ENCODE measurements at regions not wholly inside any gene's neighbourhood (a gene's known extent, or its start where the extent isn't known, plus 50 kb on each side); places are given as distances from the start of the nearest gene placed in this dataset.
A peak's percentile ranks its signal among the peaks of the same experiment; 100 is the strongest.
"Not testable (repeated sequence)": the region's sequence is repeated elsewhere in the genome, so short reads cannot be mapped to it uniquely, and the experiment has no call there.

DNA sequence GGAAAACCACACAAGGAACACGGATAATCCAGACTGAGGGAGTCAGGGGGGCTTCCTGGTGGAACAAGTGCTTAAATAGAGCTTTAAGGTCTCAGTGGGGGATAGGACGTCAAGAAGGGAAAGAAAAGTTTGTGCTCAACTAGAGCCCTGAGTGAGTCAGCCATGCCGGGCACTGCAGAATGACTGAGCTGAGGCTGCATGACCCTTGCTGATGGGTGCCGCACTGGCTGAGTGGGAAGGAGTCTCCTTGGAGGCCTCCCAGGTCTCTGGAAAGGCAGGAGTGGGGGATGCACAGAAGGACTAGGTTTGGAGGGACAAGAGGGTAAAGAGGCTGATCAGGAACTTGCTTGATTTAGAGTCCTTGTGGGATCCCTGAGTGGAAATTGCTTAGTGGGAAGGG lies 150.3 kb downstream of the RPLP1 start:
- no peak for ATAC-seq

DNA sequence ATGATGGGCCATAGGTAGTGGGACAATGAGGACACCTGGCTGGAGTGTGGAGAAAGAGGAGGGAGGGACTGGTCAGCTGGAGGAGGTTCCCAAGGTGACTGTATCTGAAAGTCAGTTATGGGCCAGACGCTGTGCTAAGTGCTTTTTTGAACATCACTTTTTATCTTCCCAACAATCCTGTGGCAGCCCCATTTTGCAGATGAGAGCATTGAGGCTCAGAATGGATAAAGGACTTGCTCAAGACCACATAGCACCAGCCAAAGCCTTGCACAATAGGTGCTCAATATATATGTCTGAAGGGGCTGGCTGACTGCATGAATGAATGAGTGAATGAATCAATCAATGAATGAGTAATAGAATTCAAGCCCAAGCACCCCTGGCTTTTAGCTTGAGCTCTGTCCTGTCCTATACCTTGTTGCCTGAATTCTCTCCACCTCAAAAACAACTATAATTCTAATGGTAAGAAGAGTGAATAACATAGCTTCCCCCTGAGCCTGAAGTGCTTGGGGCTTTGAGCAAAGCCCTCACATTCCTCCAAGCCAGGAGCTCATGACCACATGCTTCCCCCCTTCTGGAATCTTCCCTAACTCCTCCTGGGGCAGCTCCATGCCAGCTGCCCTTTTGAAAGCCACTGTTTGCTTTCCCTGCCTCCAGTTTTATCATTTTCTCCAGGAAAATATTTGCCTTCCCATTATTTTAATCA lies 150.9 kb downstream of the RPLP1 start:
- ATAC-seq: no peak

DNA sequence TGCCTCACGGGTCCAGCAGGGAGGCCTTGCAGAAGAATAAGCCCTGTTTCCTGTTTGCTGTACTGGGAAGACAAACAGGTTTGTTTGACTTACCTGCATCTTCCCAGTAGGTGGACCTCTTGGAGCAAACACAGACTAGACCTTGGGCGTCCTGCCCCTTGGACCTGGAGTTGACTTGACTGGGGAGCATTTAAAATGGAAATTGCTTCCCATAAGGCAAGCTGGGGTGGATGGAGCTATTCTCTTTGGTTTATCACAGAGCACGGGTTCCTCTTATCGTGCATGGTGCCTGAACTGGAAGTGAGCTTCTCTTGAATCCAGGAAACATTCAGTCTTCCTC lies 151.4 kb downstream of the RPLP1 start:
- peak; percentile 35 for ATAC-seq

DNA sequence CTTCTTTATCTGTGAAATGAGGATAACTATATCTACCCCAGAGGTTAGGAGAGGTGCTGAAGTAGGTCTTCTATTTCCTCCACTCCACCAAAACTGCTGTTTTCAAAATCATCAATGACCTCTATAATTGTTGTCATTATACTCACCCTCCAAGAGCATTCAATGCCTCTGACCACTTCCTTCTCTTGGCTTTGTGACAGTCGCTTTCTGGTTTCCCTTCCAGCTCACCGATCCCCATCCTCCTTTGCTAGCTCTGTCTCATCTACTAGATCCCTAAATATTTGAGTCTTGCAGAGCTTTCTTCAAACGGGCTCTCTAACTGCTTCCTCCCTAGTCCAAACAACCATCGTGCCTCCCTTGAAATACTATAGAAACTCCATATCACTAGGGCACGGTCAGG lies 153.5 kb downstream of the RPLP1 start:
- no peak for ATAC-seq

DNA sequence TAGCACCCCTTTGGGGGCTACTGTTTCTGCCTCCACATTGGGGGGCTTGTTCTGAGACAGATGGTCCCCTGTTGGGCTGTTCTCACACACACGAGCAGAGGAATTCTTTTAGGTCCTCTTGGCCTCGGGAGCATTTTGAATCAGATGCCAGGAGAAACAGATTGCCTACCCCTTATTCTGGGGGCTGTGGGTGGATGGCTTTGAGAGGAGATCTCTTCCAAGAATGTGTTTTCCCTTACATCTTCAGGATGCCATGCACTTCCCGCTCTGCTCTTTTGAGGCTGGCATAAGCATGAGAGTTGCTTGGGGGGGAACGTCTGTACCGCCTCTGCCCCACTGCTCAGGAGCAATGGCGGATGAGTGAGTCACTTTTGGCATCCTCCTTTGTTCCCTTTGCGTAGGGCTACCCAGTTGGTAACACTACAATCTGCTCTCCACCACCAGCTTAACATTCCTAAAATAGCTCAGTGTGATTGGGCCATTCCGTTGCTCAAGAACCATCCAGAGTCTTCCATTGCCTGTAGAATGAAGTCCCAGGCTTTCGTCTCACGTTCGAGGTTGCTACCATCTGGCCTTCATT lies 154.4 kb downstream of the RPLP1 start:
- no peak for ATAC-seq

DNA sequence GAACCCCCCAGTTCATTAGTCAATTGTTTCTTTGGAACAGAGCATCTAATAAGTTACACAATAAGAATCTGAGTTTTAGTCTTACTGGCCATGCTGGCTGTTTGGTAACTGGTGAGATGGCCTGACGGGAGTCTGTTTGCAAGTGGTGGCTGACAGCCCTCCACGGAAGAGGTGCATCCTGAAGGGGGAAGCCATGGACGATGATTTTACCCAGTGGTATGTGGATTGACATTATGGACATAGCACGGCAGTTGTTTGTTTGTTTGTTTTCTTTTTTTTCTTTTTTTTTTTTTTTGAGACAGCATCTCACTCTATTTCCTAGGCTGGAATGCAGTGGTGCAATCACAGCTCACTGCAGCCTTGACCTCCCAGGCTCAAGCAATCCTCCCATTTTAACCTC lies 156.0 kb downstream of the RPLP1 start:
- ATAC-seq: no peak

DNA sequence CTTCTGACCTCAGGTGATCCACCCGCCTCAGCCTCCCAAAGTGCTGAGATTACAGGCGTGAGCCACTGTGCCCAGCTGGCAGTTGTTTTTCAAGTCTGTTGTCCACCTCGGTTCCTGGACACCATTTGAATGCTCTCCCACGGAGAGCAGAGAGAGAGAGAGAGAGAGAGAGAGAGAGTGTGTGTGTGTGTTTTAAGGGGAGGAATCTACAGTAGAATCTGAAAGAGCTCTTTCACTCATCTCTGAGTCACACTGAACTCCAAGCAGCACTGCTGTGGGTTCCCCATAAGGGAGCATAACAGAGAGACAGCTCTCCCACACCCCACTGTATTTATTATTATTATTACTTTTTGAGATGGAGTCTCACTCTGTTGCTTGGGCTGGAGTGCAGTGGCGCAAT lies 156.6 kb downstream of the RPLP1 start:
- no peak for ATAC-seq

DNA sequence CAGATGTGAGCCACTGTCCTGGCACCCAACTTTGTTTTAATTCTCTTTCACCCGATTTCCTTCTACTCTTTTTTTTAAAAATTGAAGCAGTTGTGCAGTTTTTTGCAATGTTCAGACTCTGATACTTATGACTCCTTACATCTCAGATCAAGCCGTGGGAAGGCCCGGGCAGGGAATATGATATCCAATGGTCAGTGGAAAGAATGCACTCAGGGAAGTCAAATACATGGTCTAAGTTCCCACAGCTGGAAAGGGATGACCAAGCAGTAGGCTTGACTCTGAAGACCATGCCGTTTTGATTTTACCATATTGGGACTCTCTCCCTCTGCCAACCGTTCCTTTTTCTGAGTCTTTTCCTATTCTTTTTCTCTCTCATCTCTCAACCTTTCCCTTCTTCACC lies 157.2 kb downstream of the RPLP1 start:
- no peak for ATAC-seq

DNA sequence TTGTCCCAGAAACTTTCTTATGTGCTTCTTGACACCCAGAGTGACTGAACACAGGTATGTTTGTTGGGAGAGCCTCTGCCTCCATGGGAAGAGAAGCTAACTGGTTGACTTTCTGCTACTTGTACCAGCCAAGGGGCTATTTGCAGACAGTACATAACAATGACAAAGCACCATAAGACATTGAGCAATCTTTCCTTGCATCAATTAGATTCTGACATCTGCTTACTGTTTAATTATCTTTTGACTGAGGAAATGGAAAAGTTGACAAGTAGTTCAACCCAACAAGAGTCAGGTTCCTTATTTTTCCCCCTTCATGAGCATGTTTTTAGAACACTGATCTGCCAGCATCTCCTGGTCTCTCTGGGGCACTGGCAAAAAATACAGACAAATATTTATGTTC lies 157.7 kb downstream of the RPLP1 start:
- no peak for ATAC-seq

DNA sequence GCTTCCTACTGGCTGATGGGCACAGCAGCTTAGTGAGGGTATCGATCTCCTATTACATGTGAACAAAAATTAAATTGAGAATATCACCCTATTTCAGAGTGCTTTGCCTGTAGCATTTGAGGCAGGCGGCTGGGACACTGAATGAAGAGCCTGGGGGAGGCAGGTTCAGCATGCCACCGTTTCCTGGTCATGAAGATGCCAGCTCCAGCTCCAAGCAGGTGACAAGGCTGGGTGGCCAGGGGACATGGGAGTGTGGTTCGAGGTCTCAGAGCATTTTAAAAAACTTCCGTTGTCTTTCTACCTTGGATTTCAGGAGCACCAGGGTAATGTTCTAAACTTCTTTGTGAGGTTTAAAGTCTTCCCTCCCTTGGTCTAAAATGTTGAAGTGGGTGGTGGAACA lies 158.2 kb downstream of the RPLP1 start:
- no peak for ATAC-seq

DNA sequence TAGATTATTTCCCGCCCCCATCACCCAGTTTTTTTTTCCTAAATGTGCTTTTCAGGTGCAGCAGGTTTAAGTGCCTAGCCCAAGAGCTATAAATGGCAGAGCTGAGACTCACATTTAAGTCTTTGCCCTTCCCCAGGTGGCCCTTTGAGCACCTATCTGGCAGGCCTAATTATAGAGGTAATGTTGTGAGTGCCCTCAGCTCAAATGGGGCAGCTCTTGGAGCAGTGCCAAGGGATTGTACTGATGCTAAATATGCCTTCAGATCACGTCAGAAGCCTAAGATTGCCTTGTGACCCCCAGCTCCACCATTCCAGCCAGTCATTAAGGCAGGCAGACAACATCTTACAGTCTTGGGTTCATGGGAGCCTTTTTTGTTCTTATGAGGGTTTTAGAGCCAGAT lies 159.5 kb downstream of the RPLP1 start:
- no peak for ATAC-seq

DNA sequence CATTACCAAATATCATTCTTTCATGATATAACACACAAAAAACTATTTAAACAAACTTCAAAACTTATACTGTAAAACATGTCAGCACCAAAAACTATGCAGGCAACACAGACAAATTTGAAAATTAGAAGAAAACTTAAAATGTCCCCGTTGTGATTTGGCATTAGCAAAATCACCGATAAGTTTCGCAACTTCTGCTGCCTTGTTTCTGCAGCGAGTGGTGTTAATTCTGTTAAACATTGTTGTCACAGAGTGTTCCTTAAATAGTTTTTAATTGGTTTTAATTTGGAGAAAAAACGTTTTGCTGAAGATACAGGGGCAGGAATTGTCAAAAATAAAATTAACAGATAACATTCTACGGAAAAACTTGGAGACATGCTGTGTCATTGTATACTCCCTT lies 160.6 kb downstream of the RPLP1 start:
- ATAC-seq: no peak

DNA sequence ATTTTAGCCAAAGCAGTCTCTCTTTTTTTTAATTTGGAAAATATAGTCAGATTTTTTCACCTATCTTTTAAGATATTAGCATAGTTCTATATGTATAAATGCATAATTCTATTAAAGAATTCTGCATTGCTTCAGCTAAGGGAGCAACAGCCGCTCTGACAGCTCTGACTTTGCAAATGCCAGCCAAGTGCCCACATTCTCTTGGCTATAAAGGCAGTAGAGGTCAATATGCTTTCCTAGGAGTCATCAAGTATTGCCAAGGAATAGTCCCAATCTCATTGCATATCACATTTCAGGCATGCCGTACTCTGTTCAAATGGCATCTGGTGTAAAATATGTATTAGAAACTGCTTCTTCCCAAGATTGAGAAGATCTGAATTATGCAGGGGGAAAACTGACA lies 161.4 kb downstream of the RPLP1 start:
- ATAC-seq: no peak

DNA sequence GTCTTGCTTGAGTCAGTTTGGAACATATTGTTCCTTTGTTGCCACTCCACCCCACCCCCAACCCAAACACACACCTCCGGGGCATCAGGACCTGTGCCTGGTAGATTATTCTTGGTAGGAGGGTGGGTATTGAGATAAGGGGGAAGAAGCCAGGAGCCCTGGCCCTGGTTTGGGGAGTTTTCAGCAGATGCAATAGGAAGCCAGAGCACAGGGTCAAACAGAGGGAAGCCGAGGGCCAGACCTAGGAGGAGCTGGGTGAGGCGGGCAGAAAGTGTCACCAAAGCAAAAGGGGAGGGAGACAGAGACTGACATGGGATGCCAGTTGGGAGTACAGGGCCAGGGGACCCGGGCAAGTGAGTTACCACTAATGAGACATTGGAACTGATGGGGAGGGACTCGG lies 163.1 kb downstream of the RPLP1 start:
- no peak for ATAC-seq

DNA sequence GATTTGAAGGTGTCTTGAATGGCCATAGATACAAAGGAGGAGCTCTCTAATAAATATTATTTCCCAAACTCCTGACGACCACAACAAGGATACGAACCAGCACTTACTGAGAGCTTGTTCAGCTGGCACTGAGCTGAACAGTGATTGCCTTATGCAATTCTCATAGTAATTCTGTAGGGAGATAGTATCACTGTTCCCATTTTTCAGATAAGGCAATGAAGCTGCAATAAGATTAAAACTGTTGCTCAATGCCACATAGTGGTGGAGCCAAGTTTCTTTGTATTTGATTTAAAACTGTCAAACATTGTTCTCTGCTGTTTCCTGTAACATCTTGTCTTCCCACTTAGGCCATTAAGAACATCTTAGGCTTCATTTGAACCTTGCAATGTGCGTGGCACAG lies 163.9 kb downstream of the RPLP1 start:
- ATAC-seq: no peak

DNA sequence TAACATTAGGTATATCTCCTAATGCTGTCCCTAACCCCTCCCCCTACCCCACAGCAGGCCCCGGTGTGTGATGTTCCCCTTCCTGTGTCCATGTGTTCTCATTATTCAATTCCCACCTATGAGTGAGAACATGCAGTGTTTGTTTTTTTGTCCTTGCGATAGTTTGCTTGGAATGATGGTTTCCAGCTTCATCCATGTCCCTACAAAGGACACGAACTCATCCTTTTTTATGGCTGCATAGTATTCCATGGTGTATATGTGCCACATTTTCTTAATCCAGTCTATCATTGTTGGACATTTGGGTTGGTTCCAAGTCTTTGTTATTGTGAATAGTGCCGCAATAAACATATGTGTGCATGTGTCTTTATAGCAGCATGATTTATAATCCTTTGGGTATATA lies 164.5 kb downstream of the RPLP1 start:
- not testable (repeated sequence) for ATAC-seq

DNA sequence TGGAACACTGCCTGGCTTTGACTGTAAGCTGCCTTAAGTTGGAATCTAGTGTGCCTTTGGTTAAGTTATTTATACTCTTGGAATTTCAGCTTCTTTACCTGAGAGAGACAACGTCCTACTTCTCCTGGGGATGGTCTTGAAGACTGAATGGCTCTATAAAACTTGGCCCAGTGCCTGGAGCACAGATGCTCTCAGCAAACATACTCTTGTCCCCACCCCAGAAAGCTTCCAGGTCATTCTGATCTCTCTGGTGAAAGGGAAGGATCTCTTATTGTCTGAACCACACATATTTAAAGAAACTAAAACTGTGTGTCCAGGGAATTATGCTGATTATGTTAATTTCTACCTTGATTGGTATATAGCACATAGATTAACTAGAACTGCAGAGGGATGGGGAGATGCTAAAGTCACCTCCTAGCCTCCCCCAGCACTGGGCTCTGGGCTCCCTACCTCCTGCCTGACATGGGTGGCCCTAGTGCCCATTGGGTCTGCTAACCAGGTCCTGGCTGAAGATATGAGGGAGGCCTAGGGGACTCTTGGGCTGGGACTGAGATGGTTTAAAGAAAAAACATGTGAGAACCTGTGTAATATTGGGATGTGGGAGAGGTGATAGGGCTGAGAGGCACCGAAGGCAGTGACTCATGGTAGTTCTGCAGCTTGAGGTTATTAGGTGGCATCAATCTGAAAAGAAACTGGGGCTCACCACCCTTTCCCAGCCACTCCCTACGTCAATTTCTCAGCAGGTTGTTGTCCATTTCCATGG lies 171.0 kb downstream of the RPLP1 start:
- peak; percentile 81 for ATAC-seq

DNA sequence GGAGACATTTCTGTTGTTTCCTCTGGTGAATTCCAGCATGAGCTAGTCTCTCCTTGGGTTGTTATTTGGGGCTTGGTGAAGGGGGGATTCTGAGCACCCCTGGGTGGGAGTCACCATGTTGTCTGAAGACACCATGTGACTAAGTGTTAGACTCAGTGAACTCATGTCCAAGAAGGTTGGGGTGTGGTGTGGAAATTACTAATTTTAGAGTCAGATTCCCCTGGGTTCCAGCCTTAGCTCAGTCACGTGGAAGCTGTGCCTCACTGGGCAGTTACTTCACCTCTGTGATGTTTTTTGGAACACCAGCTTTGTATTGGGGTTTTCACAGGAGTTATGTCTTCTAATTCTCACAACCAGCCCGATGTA lies 171.5 kb downstream of the RPLP1 start:
- ATAC-seq: peak; percentile 77

DNA sequence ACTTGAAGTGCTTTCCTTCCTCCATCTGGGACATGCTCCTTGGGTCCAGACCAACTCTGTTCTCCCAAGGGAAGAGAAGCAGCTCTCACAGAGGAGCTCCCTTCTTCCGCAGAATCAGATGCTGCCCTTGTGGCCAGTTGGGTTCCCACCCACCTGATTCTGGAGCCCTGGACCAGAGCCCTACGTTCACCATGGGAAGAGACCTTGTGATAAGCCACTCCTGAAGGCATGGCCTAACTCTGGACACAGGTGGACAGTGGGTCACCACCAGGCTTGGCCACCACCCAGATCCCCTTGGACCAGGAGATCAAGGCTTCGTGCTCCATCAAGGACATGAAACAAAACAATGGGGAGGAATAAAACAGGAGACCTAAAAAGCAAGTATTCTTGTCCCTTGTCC lies 172.2 kb downstream of the RPLP1 start:
- ATAC-seq: no peak

DNA sequence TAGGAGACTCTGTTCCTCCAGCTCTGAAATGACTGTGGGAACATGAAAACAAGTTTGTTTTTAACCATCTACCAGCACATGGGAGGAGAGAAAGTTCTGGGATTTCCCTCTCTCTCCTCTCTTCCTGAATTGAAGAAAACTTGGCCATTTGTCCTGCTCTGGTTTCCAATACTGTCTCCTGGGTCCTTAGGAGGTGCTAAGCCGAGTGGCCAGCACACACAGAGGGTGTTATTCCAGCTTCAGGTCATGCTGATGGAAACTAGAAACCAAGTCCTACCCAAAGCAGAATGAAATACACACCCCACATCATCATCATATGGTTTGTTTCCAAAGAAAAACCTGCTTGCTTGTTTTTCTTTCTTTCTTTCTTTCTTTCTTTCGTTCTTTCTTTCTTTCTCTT lies 172.7 kb downstream of the RPLP1 start:
- no peak for ATAC-seq

DNA sequence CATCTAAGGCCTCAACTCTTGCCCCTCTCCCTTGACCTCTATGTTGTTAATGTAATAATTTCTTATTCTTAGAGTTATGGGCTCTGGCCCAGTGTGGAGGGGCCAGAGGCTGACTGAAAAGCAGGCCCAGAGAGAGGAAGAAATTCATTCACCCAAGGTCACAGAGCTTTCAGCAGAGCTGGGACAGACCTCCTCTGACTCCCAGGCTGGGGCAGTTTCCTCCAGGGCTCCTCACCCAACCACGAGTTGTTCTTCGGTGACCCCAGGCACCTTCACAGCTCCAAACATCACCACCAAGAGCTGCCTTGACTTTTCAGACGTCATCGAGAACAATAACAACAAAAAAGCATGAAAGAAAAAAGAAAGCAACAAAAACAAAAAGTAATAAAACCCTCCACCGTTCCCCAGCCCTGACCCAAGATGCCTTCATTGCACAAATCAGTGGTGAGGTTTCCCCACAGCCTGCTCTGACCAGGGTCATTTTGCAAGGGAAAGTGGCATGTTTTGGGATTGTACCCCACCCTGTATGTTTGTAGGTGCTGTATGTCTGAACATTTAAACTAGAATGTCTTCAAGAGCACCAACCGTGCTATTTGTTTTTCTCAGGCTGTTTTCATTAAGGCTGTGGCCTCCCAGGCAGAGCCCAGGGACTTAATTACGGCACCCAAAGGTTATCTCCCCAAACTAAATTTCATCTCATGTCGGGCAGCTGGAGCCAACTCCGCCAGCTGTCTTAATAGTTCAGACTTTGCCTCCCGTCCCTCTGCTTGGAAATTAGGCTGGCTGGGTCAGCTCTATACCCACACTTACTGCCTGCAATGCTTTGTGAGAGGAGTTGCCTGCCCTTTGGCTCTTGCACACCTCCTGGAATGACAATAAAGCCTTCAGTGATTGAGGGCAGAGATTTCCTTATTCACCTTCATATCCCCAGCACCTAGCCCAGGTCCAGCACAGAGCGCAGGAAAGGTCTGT lies 173.8 kb downstream of the RPLP1 start:
- ATAC-seq: no peak

DNA sequence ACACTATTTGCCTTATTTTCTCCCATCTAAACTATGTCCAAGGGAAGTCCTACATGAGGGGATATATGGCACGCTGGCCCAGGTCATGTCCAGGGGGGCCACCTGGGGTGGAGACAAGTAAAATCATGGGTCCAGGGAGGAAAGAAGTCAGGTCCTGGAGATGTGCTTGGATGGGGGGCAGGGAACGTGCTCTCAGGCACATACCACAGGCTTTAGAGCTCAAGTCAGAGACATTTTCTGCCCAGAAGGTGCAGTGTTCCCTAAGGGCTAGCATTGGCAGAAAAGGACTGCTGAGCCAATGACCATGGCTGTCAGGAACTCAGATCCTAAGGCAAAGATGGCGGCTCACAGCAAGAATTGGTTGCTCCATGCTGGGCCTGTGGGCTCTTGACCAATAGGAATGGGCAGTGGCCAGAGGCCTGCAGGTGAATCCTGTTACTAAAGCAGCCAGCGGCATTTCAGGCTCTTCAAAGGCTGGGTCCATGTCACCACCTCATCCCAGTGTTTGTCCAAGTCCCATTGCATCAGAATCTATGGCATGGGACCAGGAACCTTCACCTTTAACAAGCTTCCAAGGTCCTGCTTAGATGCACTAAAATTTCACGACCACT lies 175.0 kb downstream of the RPLP1 start:
- no peak for ATAC-seq
